ENCODE measurements at regions not wholly inside any gene's neighbourhood (a gene's known extent, or its start where the extent isn't known, plus 50 kb on each side); places are given as distances from the start of the nearest gene placed in this dataset.

DNA sequence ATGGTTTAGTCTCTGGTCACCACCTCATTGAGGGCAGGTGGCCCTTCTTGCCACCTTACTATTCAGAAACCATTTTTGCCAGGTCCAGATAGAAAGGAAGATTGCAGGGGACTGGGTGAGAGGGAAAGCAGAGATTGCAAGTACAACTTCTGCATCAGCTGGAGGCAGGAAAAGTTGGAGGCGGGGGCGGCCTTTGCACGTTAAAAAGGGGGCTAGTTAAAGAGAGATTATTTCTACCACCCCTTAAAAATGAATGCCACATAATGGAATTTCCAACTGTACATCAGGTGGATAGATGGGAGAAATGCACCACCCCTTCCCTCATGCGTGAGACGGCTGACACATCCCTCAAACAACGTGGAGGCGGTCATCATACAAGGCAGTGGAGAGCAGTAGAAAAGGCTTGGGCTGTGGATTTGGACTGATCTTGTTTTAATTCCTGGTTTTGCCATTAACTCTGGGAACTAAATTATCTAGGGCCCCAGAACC lies 95.4 kb upstream of the CNKSR3 start:
- TF ChIP-seq, protein P1, sequence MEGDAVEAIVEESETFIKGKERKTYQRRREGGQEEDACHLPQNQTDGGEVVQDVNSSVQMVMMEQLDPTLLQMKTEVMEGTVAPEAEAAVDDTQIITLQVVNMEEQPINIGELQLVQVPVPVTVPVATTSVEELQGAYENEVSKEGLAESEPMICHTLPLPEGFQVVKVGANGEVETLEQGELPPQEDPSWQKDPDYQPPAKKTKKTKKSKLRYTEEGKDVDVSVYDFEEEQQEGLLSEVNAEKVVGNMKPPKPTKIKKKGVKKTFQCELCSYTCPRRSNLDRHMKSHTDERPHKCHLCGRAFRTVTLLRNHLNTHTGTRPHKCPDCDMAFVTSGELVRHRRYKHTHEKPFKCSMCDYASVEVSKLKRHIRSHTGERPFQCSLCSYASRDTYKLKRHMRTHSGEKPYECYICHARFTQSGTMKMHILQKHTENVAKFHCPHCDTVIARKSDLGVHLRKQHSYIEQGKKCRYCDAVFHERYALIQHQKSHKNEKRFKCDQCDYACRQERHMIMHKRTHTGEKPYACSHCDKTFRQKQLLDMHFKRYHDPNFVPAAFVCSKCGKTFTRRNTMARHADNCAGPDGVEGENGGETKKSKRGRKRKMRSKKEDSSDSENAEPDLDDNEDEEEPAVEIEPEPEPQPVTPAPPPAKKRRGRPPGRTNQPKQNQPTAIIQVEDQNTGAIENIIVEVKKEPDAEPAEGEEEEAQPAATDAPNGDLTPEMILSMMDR (IDR thresholded peaks at IDR 0.05): no peak
- Histone ChIP-seq H2AFZ (ENCODE audit: insufficient read depth, low read depth, low read length, poor library complexity, severe bottlenecking) (no peak overlapping the region), H3K4me3 (replicated peaks in 1 of 3; ENCODE audit: low read depth in 2 of 3, low read length in 3 of 3) (no peak overlapping the region), H3K9ac (ENCODE audit: insufficient read depth, low read length, poor library complexity, severe bottlenecking) (no peak overlapping the region), H3K27ac (ENCODE audit: low read depth in 1 of 2, low read length in 2 of 2) (no peak overlapping the region), H3K4me2 (replicated peaks; ENCODE audit: extremely low read depth, low read length, poor library complexity, severe bottlenecking) (no peak overlapping the region), H4K20me1 (ENCODE audit: insufficient read depth, low read length) (no peaks in the 10 kb centered on the region), H3K36me3 (replicated peaks in 1 of 2; ENCODE audit: control insufficient read depth in 1 of 2, insufficient read depth in 2 of 2, low read length in 2 of 2) (no peaks in the 10 kb centered on the region), H3K9me3 (replicated peaks in 1 of 2; ENCODE audit: control insufficient read depth in 1 of 2, insufficient read depth in 1 of 2, low read length in 2 of 2) (no peaks in the 10 kb centered on the region), H3K27me3 (ENCODE audit: control insufficient read depth in 2 of 2, insufficient read depth in 2 of 2, low read length in 2 of 2) (no peaks in the 10 kb centered on the region), H3K79me2 (ENCODE audit: insufficient read depth, low read length) (no peaks in the 10 kb centered on the region), H3K4me1 (ENCODE audit: control insufficient read depth in 1 of 2, insufficient read depth in 2 of 2, low read length in 2 of 2) (peaks cover 0 to 4% of the 10 kb centered on the region in 2 donors)
- peaks cover 9% of the 10 kb centered on the region for H3K4me1 Mint-ChIP-seq
- H3K4me3 Mint-ChIP-seq: no peak overlapping the region
- peaks cover 0 to 3% (median 0%) of the 10 kb centered on the region in 7 donors for H3K9me3 Mint-ChIP-seq
- intact Hi-C loops (cut with micrococcal nuclease): no loop called here
- H3K27me3 Mint-ChIP-seq (ENCODE audit: low read depth in 3 of 3): peaks cover 2 to 5% (median 3%) of the 10 kb centered on the region in 3 donors
- no CpG with 5 or more reads among the region's 7 CpGs for WGBS (ENCODE audit: insufficient coverage)
- H3K36me3 Mint-ChIP-seq: no peaks in the 10 kb centered on the region
- no peak for DNase-seq
- H3K27ac Mint-ChIP-seq: peak overlapping the region in 1 of 7 donors; percentile 61

DNA sequence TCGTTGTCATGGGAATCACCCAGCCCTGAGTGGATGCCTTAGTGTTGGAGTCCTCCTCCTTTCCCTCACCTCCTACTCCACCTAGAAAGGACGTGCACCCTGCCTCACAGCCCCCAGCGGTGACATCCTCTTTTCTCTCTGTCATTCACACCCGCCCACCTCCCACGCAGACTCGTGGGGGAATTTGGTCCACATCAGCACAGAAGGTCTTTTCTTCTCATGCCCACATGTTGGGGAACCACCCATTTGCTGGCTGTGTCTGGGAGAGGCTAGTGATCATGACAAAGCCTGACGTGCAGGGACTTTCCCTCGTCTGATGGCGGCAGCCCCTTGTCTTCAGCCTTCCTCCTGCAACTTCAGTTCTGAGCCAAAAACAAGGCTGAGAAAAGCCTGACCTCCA lies 96.0 kb upstream of the CNKSR3 start:
- Histone ChIP-seq H2AFZ (ENCODE audit: insufficient read depth, low read depth, low read length, poor library complexity, severe bottlenecking) (no peak overlapping the region), H4K20me1 (ENCODE audit: insufficient read depth, low read length) (no peaks in the 10 kb centered on the region), H3K79me2 (ENCODE audit: insufficient read depth, low read length) (no peaks in the 10 kb centered on the region), H3K4me3 (replicated peaks in 1 of 3; ENCODE audit: low read depth in 2 of 3, low read length in 3 of 3) (no peak overlapping the region), H3K27ac (ENCODE audit: low read depth in 1 of 2, low read length in 2 of 2) (no peak overlapping the region), H3K9me3 (replicated peaks in 1 of 2; ENCODE audit: control insufficient read depth in 1 of 2, insufficient read depth in 1 of 2, low read length in 2 of 2) (no peaks in the 10 kb centered on the region), H3K4me2 (replicated peaks; ENCODE audit: extremely low read depth, low read length, poor library complexity, severe bottlenecking) (no peak overlapping the region), H3K4me1 (ENCODE audit: control insufficient read depth in 1 of 2, insufficient read depth in 2 of 2, low read length in 2 of 2) (peaks cover 0 to 4% of the 10 kb centered on the region in 2 donors), H3K27me3 (ENCODE audit: control insufficient read depth in 2 of 2, insufficient read depth in 2 of 2, low read length in 2 of 2) (no peaks in the 10 kb centered on the region), H3K9ac (ENCODE audit: insufficient read depth, low read length, poor library complexity, severe bottlenecking) (no peak overlapping the region), H3K36me3 (replicated peaks in 1 of 2; ENCODE audit: control insufficient read depth in 1 of 2, insufficient read depth in 2 of 2, low read length in 2 of 2) (no peaks in the 10 kb centered on the region)
- H3K27me3 Mint-ChIP-seq (ENCODE audit: low read depth in 3 of 3): peaks cover 2 to 5% (median 3%) of the 10 kb centered on the region in 3 donors
- no peaks in the 10 kb centered on the region for H3K36me3 Mint-ChIP-seq
- 67% methylated on average over 4 of the region's 9 CpGs for WGBS (ENCODE audit: insufficient coverage)
- H3K27ac Mint-ChIP-seq: no peak overlapping the region
- no peak overlapping the region for H3K4me3 Mint-ChIP-seq
- TF ChIP-seq, protein P1 (IDR thresholded peaks at IDR 0.05): no peak
- peaks cover 9% of the 10 kb centered on the region for H3K4me1 Mint-ChIP-seq
- no peak for DNase-seq
- intact Hi-C loops (cut with micrococcal nuclease): no loop called here
- peaks cover 0 to 3% (median 0%) of the 10 kb centered on the region in 7 donors for H3K9me3 Mint-ChIP-seq
